GM12872 (cell line): ENCODE measurements at regions not wholly inside any gene's neighbourhood (a gene's known extent, or its start where the extent isn't known, plus 50 kb on each side); places are given as distances from the start of the nearest gene placed in this dataset.

Source experiments
- CTCF ChIP-seq: IDR thresholded peaks from 3 replicates; pipeline ENCODE4 v1.5.1; 2011; ENCODE audit warnings: low read depth, mild to moderate bottlenecking, low read length, moderate library complexity; ENCODE audit not compliant: insufficient read depth

GRCh38 chr12:116672010-116672409, 65.9 kb downstream of the SPRING1 start:
- TF ChIP-seq CTCF = no peak

GRCh38 chr12:116670859-116671258, 67.0 kb downstream of the SPRING1 start:
- no peak for TF ChIP-seq CTCF

- no peak for TF ChIP-seq CTCF
These were observed 70.1 kb downstream of the SPRING1 start for GRCh38 chr12:116667752-116668151.

- no peak for TF ChIP-seq CTCF
These were observed 71.6 kb downstream of the SPRING1 start for GRCh38 chr12:116666305-116666673.

GRCh38 chr12:116665666-116666304, 72.1 kb downstream of the SPRING1 start:
- TF ChIP-seq CTCF = no peak

- TF ChIP-seq CTCF = no peak
These were observed 73.8 kb downstream of the SPRING1 start for GRCh38 chr12:116664085-116664484.

- TF ChIP-seq CTCF = no peak
These were observed 75.2 kb downstream of the SPRING1 start for GRCh38 chr12:116662612-116663144.
